ENCODE measurements at regions not wholly inside any gene's neighbourhood (a gene's known extent, or its start where the extent isn't known, plus 50 kb on each side); places are given as distances from the start of the nearest gene placed in this dataset.

- Histone ChIP-seq H3K4me3 (no peak overlapping the region), H3K9me3 (no peaks in the 10 kb centered on the region), H3K4me1 (no peaks in the 10 kb centered on the region), H3K27me3 (no peaks in the 10 kb centered on the region), H3K36me3 (ENCODE audit: low read depth, missing control alignments) (no peaks in the 10 kb centered on the region), H3K27ac (no peak overlapping the region)
- 31 to 43% methylated on average over 9 to 12 of the region's 12 CpGs for WGBS, 2 donors
- TF ChIP-seq, protein P1, sequence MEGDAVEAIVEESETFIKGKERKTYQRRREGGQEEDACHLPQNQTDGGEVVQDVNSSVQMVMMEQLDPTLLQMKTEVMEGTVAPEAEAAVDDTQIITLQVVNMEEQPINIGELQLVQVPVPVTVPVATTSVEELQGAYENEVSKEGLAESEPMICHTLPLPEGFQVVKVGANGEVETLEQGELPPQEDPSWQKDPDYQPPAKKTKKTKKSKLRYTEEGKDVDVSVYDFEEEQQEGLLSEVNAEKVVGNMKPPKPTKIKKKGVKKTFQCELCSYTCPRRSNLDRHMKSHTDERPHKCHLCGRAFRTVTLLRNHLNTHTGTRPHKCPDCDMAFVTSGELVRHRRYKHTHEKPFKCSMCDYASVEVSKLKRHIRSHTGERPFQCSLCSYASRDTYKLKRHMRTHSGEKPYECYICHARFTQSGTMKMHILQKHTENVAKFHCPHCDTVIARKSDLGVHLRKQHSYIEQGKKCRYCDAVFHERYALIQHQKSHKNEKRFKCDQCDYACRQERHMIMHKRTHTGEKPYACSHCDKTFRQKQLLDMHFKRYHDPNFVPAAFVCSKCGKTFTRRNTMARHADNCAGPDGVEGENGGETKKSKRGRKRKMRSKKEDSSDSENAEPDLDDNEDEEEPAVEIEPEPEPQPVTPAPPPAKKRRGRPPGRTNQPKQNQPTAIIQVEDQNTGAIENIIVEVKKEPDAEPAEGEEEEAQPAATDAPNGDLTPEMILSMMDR (IDR thresholded peaks at IDR 0.05), result no peak
- no peak for TF ChIP-seq POLR2A (IDR thresholded peaks at IDR 0.05)
- intact Hi-C loops (cut with DNase I; ENCODE audit: low total_unique reads), result no loop called here
- DNase-seq, result no peak
Measured at GRCh38 chrX:40245488-40246071, 147.8 kb upstream of the BCOR start.

DNA sequence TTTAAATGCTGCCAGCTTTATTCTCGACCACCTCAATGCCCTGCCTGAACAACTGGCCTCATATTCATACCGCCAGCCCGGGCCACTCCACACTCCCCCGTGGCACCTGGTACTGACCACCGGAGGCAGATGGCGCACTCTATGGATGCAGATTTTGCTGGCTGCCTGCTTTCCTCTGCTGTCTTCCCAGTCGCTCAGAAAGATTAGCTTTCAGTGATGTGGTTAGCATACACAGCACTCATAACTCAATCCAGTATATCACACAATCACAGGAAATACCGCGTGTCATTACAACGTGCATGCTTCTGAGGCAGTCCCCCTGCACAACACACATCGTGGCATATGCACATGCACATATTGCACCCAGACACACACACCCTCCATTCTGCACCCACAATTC is 147.2 kb upstream of the BCOR start:
- H3K4me3 ChIP-seq, result no peak overlapping the region
- no peak for DNase-seq
- WGBS, 2 donors, result 27 to 35% methylated on average over 3 to 11 of the region's 11 CpGs

DNA sequence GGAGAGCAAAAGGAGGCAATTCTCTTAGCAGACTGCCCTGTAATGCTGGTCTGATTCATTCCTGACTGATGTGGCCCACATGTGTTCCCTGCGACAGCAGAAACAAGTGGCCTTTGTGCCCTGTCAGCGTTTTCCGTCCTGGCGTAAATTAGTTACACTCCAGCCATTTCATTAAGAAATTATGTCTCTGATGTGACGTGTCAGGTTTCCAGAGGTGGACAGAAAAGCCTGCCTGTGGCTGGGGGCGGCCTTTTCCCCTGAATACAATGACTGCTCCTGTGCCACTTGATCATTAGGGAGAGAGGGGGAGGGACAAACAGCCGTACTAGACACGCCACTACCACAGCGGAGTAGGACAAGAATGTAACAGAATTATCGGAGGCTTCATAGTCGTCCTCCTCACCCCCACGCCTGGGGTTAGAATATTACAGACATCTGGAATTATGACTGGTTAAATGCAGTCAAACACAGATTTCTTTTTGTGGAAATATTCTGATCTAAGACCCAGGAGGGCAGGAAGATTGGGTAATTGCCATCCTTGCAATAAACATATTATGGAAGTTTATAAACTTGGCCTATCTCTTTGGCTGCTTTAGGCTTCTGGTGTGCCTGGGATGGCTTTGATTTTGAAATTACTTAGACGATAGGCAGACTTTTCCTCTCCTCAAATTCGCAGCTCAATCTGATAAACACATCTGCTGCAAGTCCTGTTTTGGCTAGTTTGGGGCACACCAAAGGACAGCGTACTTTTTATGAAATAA is 146.2 kb upstream of the BCOR start:
- Histone ChIP-seq H3K27me3 (no peaks in the 10 kb centered on the region), H3K4me3 (no peak overlapping the region), H3K27ac (no peak overlapping the region), H3K36me3 (ENCODE audit: low read depth, missing control alignments) (no peaks in the 10 kb centered on the region), H3K9me3 (no peaks in the 10 kb centered on the region), H3K4me1 (no peaks in the 10 kb centered on the region)
- TF ChIP-seq, protein P1 (IDR thresholded peaks at IDR 0.05), result no peak
- no peak for TF ChIP-seq POLR2A (IDR thresholded peaks at IDR 0.05)
- DNase-seq, result peak; percentile 73
- intact Hi-C loops (cut with DNase I; ENCODE audit: low total_unique reads), result no loop called here
- WGBS, 2 donors, result 64 to 73% methylated on average over 5 to 15 of the region's 15 CpGs

More for the DNA sequence above, 147.2 kb upstream of the BCOR start:
- H3K4me1 ChIP-seq, result no peaks in the 10 kb centered on the region
- no peak overlapping the region for H3K27ac ChIP-seq
- no peaks in the 10 kb centered on the region for H3K9me3 ChIP-seq
- intact Hi-C loops (cut with DNase I; ENCODE audit: low total_unique reads), result no loop called here
- no peaks in the 10 kb centered on the region for H3K36me3 ChIP-seq (ENCODE audit: low read depth, missing control alignments)
- no peaks in the 10 kb centered on the region for H3K27me3 ChIP-seq
- TF ChIP-seq, protein P1 (IDR thresholded peaks at IDR 0.05), result no peak
- TF ChIP-seq POLR2A (IDR thresholded peaks at IDR 0.05), result no peak

DNA sequence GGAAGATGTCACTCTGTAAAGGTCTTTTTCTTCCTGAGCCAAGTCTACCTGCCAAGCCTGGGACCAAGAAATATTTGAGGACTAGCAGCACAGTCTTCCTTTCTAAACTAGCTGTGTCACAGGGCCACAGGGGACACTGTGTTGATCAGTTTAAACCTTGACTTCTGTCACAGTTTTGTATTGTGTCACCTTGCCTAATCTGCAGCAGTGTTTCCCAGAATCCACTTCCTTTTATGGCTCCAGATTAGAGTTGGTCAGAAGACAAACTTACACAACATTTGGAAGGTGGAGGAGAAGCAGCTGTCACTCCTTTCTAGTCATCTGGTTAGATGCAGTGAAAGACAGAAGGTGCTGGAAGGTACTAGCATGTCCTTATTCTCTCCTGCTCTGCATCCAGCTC is 143.1 kb upstream of the BCOR start:
- Histone ChIP-seq H3K9me3 (no peaks in the 10 kb centered on the region), H3K27me3 (no peaks in the 10 kb centered on the region), H3K4me3 (no peak overlapping the region), H3K27ac (no peak overlapping the region), H3K36me3 (ENCODE audit: low read depth, missing control alignments) (no peaks in the 10 kb centered on the region), H3K4me1 (no peaks in the 10 kb centered on the region)
- intact Hi-C loops (cut with DNase I; ENCODE audit: low total_unique reads), result no loop called here
- TF ChIP-seq, protein P1 (IDR thresholded peaks at IDR 0.05), result no peak
- no peak for TF ChIP-seq POLR2A (IDR thresholded peaks at IDR 0.05)
- no peak for DNase-seq

Measured in testis (tissue), 2 donors.